HUES6 (cell line): ENCODE measurements at regions not wholly inside any gene's neighbourhood (a gene's known extent, or its start where the extent isn't known, plus 50 kb on each side); places are given as distances from the start of the nearest gene placed in this dataset.

Experiments
- H3K27ac ChIP-seq: 2 replicates; pipeline ENCODE4 v1.7.0; 2013; ENCODE audit warnings: low read depth, mild to moderate bottlenecking, low read length, inconsistent platforms
- H3K27me3 ChIP-seq: 2 replicates; pipeline ENCODE4 v1.6.1; 2013; ENCODE audit warnings: low read length; ENCODE audit not compliant: control insufficient read depth, insufficient read depth
- H3K36me3 ChIP-seq: 2 replicates; pipeline ENCODE4 v1.6.1; 2013; ENCODE audit warnings: low read length; ENCODE audit not compliant: control insufficient read depth, insufficient read depth
- H3K4me1 ChIP-seq: 2 replicates; pipeline ENCODE4 v1.6.1; 2013; ENCODE audit warnings: low read length; ENCODE audit not compliant: control insufficient read depth, insufficient read depth
- H3K4me3 ChIP-seq: 2 replicates; pipeline ENCODE4 v1.5.1; 2013; ENCODE audit warnings: low read depth, low read length
- H3K9ac ChIP-seq: one replicate; pipeline ENCODE4 v1.6.1; 2013; ENCODE audit warnings: mild to moderate bottlenecking, low read length
- H3K9me3 ChIP-seq: 2 replicates; pipeline ENCODE4 v1.6.1; 2013; ENCODE audit warnings: low read depth, low read length; ENCODE audit not compliant: control insufficient read depth, insufficient read depth

DNA sequence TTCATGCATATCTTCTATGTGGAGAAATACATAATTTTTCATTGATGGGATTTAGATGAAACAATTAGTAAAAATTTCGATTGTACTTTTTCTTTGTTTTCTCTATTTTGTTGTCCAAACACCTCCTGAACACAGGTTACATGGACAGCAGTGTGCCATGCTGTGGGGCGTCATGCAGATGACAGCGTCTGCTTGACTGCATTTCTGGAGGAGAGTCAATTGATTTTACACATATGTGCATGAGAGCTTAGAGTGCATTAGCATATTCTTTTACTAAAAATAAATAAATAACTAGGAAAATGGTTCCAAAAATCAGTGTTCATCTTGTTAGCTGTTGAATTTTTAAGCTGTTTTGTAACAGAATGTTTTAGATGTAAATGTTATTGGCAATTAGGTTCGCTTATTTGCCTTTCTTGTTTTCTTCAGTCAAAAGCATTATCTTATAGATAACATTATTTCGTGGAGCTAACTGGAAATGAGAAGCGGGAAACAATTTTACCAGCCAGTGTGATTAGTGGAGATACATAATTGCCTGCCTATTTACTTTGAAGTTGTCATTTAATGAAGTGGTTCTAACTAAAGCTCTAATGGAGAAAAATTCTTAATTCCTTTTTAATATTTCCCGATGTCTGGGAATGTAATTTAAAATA, 82.7 kb upstream of the VGLL3 start:
- Histone ChIP-seq H3K4me3 (no peak overlapping the region), H3K27ac (no peak overlapping the region), H3K4me1 (no peaks in the 10 kb centered on the region), H3K27me3 (no peaks in the 10 kb centered on the region), H3K9me3 (no peaks in the 10 kb centered on the region), H3K9ac (no peak overlapping the region), H3K36me3 (no peaks in the 10 kb centered on the region)

GRCh38 chr3:87072446-87072845, 81.5 kb upstream of the VGLL3 start:
- Histone ChIP-seq H3K4me1 (no peaks in the 10 kb centered on the region), H3K27me3 (no peaks in the 10 kb centered on the region), H3K4me3 (no peak overlapping the region), H3K36me3 (no peaks in the 10 kb centered on the region), H3K27ac (no peak overlapping the region), H3K9ac (no peak overlapping the region), H3K9me3 (no peaks in the 10 kb centered on the region)

- Histone ChIP-seq H3K9ac (no peak overlapping the region), H3K9me3 (no peaks in the 10 kb centered on the region), H3K4me1 (no peaks in the 10 kb centered on the region), H3K4me3 (no peak overlapping the region), H3K27ac (no peak overlapping the region), H3K36me3 (no peaks in the 10 kb centered on the region), H3K27me3 (no peaks in the 10 kb centered on the region)
Observed at GRCh38 chr3:87069971-87070370, 79.0 kb upstream of the VGLL3 start.

- H3K9ac ChIP-seq: no peak overlapping the region
- H3K27ac ChIP-seq: no peak overlapping the region
- H3K27me3 ChIP-seq: no peaks in the 10 kb centered on the region
- H3K4me1 ChIP-seq: no peaks in the 10 kb centered on the region
- H3K9me3 ChIP-seq: no peaks in the 10 kb centered on the region
- H3K4me3 ChIP-seq: no peak overlapping the region
- no peaks in the 10 kb centered on the region for H3K36me3 ChIP-seq
Observed at GRCh38 chr3:87069021-87069420, 78.1 kb upstream of the VGLL3 start.

DNA sequence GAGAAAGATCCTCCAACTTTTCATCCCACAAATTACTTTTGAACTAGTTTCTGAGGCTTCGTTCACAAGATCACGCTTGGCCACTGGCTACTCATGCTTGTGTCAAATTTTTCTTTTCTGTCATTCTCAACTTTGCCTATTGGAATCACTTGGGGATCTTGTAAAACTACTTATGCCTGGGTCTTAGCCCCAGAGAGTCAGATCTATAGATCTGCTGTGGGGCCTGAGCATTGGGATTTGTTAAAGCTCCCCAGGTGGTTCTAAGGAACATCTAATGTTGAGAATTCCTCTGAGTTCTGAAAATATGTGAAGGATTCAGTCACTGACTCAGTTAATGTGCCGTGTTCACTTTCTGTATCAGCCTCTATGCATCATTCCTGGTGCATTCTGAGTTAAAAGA, 71.7 kb upstream of the VGLL3 start:
- Histone ChIP-seq H3K9me3 (no peaks in the 10 kb centered on the region), H3K27me3 (no peaks in the 10 kb centered on the region), H3K9ac (no peak overlapping the region), H3K27ac (no peak overlapping the region), H3K4me1 (no peaks in the 10 kb centered on the region), H3K36me3 (no peaks in the 10 kb centered on the region), H3K4me3 (no peak overlapping the region)

DNA sequence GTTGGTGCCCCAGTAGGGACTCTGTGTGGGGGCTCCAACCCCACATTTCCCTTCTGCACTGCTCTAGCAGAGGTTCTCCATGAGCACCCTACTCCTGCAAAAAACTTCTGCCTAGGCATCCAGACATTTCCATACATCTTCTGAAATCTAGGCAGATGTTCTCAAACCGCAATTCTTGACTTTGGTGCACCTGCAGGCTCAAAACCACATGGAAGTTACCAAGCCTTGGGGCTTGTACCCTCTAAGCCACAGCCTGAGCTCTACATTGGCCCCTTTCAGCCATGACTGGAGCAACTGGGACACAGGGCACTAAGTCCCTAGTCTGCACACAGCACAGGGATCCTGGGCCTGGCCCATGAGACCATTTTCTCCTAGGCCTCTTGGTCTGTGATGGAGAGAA, 66.5 kb upstream of the VGLL3 start:
- no peaks in the 10 kb centered on the region for H3K4me1 ChIP-seq
- no peaks in the 10 kb centered on the region for H3K36me3 ChIP-seq
- H3K9ac ChIP-seq: no peak overlapping the region
- H3K4me3 ChIP-seq: no peak overlapping the region
- no peaks in the 10 kb centered on the region for H3K9me3 ChIP-seq
- no peak overlapping the region for H3K27ac ChIP-seq
- H3K27me3 ChIP-seq: peaks cover under 1% of the 10 kb centered on the region; the same call in 1 of the 2 replicates

DNA sequence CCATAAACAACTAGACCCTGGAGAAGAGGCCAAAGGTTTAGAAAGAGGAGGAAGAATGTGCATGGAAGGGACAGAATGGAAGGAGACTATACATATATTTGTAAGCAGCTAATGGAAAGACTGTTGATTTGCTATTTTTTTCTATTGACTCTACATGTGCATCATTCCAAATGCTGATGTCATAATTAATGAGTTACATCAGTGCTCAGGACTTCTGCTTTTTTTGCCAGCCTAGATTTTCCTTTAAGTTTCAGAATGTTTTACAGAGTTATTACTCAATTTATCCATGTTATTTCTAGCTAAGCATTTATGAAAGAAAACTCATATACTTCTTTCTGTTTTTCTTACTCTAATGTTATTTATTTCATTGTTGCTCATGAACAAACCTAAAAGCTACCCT, 62.6 kb upstream of the VGLL3 start:
- H3K4me3 ChIP-seq: no peak overlapping the region
- no peak overlapping the region for H3K9ac ChIP-seq
- no peaks in the 10 kb centered on the region for H3K4me1 ChIP-seq
- H3K9me3 ChIP-seq: no peaks in the 10 kb centered on the region
- H3K36me3 ChIP-seq: no peaks in the 10 kb centered on the region
- H3K27me3 ChIP-seq: peaks cover 5% of the 10 kb centered on the region; the same call in 1 of the 2 replicates
- H3K27ac ChIP-seq: no peak overlapping the region

DNA sequence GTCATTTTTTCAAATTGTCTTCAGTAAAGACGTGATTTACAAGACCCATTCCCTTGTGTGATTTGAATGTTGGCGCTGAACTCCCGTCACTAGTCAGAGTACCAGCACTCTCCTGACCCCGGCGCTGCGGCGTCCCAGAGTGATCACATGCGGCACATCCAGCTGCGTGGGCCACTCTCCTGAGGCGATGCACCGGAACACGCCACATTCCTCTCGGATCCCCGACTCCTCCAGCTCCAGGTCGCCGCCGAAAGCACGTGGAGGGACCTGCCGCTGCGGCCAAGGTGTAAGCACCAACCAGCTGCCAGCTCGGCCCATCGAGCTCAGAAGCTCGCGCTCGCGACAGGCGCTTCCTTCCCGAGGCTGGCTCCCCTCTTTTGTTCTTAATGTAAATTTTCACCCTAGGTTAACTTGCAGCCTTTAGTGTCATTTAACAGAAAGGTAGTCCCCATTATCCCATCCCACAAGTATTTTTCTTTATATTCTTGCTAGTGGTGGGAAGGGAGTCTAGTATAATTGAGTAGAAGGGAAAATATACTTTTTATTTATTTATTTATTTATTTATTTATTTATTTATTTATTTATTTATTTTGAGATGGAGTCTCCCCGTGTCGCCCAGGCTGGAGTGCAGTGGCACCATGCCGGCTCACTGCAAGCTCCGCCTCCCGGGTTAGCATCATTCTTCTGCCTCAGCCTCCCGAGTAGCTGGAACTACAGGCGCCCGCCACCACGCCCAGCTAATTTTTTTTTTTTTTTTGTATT, 61.7 kb upstream of the VGLL3 start:
- H3K27ac ChIP-seq: no peak overlapping the region
- H3K9ac ChIP-seq: no peak overlapping the region
- H3K4me3 ChIP-seq: peak overlapping the region; percentile 42; the same call in 1 of the 2 replicates
- H3K4me1 ChIP-seq: no peaks in the 10 kb centered on the region
- peaks cover 5% of the 10 kb centered on the region; the same call in 1 of the 2 replicates for H3K27me3 ChIP-seq
- no peaks in the 10 kb centered on the region for H3K36me3 ChIP-seq
- H3K9me3 ChIP-seq: no peaks in the 10 kb centered on the region

DNA sequence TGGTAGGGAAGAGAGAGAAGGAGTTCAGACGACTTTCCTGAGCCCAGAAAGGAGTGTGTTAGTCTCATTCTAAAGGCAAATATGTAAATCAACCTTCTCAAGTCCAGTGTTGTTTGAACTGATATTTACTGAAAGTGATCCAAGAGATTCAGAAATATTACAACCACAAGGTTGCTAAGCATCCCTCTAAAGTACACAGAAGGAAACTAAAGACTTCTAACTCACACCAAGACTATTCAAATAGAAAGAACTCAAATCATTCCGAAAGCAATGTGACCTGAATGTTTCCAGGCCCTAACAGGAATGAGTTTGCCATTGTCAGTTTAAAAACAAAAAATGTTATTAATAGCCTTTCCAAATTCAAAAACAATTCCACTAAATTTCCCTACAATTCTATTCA, 56.9 kb upstream of the VGLL3 start:
- H3K4me1 ChIP-seq: no peaks in the 10 kb centered on the region
- no peak overlapping the region for H3K9ac ChIP-seq
- H3K4me3 ChIP-seq: no peak overlapping the region
- H3K9me3 ChIP-seq: no peaks in the 10 kb centered on the region
- H3K36me3 ChIP-seq: no peaks in the 10 kb centered on the region
- H3K27ac ChIP-seq: no peak overlapping the region
- H3K27me3 ChIP-seq: peaks cover 5% of the 10 kb centered on the region; the same call in 1 of the 2 replicates

GRCh38 chr3:87046241-87046640, 55.3 kb upstream of the VGLL3 start:
- Histone ChIP-seq H3K36me3 (no peaks in the 10 kb centered on the region), H3K4me1 (no peaks in the 10 kb centered on the region), H3K4me3 (no peak overlapping the region), H3K9ac (no peak overlapping the region), H3K27ac (no peak overlapping the region), H3K27me3 (no peaks in the 10 kb centered on the region), H3K9me3 (no peaks in the 10 kb centered on the region)

DNA sequence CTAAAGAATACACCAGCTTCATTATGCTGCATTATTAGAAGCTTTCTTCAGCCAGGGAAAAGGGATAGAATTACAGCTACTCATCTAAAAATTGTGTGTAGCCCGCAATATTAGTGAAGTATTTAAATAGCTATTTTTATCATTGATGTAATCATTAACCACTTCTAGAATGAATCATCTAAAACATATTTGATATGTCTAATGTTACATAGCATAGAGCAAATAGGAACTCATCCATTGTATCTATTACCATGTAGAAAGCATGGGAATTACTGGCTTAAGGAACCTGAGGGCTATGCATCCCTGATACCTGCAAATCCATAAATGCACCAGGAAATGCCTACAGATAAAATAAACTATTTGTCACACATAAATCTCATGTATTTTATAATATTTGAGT, 54.5 kb upstream of the VGLL3 start:
- Histone ChIP-seq H3K27me3 (no peaks in the 10 kb centered on the region), H3K36me3 (no peaks in the 10 kb centered on the region), H3K4me3 (no peak overlapping the region)

More for the DNA sequence above, 54.5 kb upstream of the VGLL3 start:
- Histone ChIP-seq H3K4me1 (no peaks in the 10 kb centered on the region), H3K27ac (no peak overlapping the region), H3K9me3 (no peaks in the 10 kb centered on the region), H3K9ac (no peak overlapping the region)
